ENCODE measurements at regions not wholly inside any gene's neighbourhood (a gene's known extent, or its start where the extent isn't known, plus 50 kb on each side); places are given as distances from the start of the nearest gene placed in this dataset.

- no peak for TF ChIP-seq CTCF (IDR thresholded peaks at IDR 0.05)
- TF ChIP-seq POLR2A (IDR thresholded peaks at IDR 0.05): no peak
- no peak for TF ChIP-seq POLR2AphosphoS5 (IDR thresholded peaks at IDR 0.05)
These were observed 63.8 kb upstream of the INPP4B start for GRCh38 chr4:142909908-142910307.

All from breast epithelium (tissue), 3 donors.